NCI-H345 (cell line): ENCODE measurements at regions not wholly inside any gene's neighbourhood (a gene's known extent, or its start where the extent isn't known, plus 50 kb on each side); places are given as distances from the start of the nearest gene placed in this dataset.

ENCODE experiments used
- DNase-seq: peaks from one replicate; lab custom pipeline; 2025; lab: John Stamatoyannopoulos, UW

- no peak for DNase-seq
Measured at GRCh38 chr5:5678909-5679308, 256.4 kb downstream of the ICE1 start.

DNA sequence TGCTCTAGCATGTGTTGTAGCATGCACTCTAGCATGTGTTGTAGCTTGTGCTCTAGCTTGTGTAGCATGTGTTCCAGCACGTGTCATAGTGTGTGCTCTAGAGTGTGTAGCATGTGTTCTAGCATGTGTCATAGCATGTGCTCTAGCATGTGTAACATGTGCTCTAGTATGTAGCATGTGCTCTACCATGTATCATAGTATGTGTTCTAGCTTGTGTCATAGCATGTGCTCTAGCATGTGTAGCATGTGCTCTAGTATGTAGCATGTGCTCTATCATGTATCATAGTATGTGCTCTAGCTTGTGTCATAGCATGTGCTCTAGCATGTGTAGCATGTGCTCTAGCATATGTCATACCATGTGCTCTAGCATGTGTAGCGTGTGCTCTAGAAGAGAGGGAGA lies 255.3 kb downstream of the ICE1 start:
- DNase-seq: no peak

DNA sequence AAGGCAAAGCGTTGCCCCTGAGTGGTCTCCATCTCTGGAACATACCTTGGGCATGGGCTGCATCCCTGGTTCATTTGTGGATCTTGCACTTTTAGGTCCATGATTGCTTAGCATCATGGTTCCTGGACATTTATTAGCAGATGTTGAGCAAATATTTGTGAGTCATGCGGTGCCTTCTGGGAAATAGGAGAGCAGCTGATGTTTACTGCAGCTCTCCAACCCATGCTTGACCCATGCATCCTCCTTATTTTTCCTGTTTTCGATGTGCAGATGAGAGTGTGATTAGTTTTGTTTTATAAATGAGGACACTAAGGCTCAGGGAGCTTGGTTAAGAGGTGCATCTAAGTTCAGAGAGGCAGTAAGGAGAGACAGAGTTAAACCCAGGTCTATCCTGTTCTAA lies 253.7 kb downstream of the ICE1 start:
- DNase-seq: no peak

- DNase-seq: no peak
Measured at GRCh38 chr5:5675511-5675910, 253.0 kb downstream of the ICE1 start.

GRCh38 chr5:5671823-5672222 lies 249.3 kb downstream of the ICE1 start:
- no peak for DNase-seq

GRCh38 chr5:5667136-5667554 lies 244.7 kb downstream of the ICE1 start:
- no peak for DNase-seq

- DNase-seq: no peak
Measured at GRCh38 chr5:5666369-5666768, 243.9 kb downstream of the ICE1 start.

- no peak for DNase-seq
Measured at GRCh38 chr5:5666076-5666365, 243.5 kb downstream of the ICE1 start.

DNA sequence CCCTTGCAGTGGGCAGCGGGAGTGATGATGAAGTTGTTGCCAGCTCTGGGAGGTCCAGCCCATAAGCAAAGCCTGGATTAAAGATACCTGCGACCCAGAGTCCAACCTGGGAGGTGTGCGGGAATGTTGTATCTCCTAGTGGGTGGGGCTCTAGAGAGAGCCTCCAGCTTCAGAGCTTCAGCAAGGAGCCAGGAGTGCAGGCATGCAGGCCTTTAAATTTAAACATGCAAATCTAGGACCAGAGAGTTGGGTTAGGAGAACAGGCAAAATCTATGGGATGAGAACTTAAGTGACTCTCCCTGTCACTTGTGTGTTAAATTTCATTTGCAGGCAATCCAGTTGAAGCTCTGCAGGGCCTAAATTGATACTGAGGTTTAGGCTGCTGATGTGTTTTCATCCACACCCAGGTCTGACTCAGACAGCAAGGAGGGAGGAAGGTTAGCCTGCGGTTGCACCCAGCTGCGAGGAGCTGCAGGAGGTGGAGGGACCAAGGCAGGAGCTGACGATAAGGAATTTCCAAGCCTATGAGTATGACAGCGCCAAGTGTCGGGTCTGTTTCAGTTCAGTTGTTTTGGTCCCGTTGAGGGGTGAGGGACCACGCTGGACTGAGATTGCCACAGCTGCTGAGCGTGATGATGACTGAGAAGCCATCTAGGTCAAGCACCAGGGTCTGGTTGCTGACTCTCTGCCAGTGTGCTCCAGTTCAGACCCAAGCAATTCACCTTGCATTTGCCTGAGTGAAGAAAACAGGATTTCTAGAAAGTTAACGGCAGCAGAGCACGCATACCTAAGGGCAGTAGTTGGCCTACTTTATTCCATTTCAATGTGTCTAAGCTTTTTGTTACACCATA lies 243.0 kb downstream of the ICE1 start:
- no peak for DNase-seq

- DNase-seq: no peak
Measured at GRCh38 chr5:5658889-5659465, 236.5 kb downstream of the ICE1 start.

DNA sequence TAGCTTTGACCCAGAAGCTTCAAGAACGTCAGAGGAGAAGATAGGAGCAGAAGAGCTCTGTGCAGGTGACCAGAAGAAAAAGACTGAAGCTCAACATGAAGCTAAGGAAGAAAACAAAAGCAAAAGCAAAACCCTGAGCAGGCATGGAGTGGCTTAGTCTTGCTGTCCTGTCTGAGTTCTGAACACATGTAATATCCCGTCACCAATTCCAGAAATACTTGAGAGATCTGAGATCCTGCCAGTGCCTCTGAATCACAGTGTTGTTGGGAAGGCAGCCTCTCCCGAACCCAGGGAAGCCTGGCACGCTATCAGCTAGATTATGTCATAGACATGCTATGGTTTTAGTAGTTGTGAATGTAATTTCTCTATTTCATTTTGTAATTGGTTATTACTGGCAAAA lies 235.7 kb downstream of the ICE1 start:
- DNase-seq: no peak

GRCh38 chr5:5652181-5652580 lies 229.7 kb downstream of the ICE1 start:
- DNase-seq: no peak

- no peak for DNase-seq
Measured at GRCh38 chr5:5650949-5651348, 228.5 kb downstream of the ICE1 start.

GRCh38 chr5:5650242-5650641 lies 227.8 kb downstream of the ICE1 start:
- DNase-seq: no peak

DNA sequence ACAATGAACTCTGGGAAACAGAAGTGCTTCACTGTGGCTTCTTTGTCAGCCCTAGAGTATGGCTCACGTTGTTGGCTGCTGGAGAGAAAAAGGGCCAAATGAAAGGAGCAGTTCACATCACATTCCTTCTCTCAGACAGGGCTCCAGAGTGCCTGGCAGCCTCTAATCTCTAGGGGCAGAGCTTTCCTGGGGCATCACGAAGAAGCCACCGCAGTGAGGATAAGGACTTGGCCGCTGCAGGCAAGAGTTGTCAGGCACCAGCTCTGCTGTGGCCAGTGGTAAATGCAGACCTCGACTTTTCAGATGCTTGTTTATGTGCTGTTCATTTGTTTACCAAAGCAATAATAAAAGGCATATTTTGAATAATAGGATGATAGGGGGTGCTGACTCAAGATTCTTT lies 227.2 kb downstream of the ICE1 start:
- no peak for DNase-seq

DNA sequence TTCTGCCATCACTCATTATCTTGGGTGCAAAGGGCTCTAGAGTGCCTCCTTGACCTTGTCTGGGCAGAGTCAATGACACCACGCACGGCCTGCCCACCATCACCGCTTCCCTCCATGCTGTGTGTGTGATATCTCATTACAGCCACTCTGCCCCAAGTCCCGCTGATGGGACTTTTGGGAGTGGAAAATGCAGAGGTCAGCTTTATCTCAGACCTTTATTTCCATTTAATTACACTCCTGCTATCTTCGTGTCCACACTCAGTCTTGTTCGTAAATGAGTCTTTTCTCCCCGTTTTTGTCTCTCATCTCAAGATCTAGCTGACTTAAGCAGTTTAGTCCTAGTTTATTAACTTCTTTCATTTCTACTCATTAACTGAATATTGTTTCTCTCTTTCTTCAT lies 226.2 kb downstream of the ICE1 start:
- DNase-seq: no peak

DNA sequence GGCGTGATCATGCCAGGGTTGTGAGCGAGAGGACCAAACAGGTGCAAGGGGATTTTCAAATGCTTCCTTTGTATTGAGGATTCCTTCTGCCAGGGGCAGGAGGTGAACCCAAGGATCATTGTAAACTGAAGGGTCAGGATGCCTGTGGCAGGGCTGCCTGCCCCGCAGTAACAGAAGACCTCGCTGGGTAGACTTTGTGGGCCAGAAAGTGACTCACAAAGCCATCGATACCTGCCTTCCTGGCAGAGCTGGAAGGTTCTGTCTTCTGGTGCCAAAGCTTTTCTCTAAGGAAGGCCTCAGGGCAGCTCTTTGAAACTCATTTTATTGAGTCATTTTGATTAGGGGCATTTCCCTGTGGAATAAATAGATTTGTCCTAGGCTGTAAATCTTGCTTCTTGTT lies 223.4 kb downstream of the ICE1 start:
- DNase-seq: no peak

GRCh38 chr5:5645198-5645597 lies 222.7 kb downstream of the ICE1 start:
- DNase-seq: no peak

DNA sequence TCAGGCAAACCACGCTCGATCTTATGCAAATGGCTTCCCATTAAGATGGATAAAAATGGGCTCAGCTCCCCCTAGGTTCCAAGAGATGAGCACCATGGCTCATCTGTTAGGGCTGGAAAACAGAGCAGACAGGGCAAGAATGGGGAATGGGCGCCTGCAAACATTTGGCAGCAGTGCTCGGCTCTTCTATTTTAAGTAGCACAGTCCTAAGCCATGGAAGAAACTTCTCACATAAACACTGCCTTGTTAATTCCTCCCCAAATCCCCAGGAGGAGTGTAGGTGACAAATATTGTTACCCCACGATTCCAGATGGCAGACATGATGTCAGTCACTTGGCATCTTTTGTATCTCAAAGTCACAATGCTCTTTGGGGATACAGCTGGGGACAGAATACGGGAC lies 221.8 kb downstream of the ICE1 start:
- no peak for DNase-seq

DNA sequence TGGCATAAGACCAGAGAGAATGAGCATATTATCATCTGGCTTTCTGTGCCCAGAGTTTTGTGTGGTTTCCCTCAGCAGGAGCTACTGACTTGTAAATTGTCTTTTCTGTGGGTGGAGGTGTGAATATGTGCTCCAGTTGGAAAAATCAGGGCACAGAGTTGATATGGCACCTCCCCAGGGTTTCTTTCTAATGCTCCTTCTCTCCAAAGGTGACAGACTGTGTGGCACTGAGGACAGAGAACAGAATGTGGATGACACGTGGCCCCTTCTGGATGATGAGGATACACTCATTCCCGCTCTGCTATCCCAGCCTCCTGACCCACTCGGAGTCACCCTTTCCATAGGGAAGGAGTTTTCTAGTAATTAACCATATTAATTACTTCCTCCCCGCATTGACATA lies 221.0 kb downstream of the ICE1 start:
- DNase-seq: no peak

DNA sequence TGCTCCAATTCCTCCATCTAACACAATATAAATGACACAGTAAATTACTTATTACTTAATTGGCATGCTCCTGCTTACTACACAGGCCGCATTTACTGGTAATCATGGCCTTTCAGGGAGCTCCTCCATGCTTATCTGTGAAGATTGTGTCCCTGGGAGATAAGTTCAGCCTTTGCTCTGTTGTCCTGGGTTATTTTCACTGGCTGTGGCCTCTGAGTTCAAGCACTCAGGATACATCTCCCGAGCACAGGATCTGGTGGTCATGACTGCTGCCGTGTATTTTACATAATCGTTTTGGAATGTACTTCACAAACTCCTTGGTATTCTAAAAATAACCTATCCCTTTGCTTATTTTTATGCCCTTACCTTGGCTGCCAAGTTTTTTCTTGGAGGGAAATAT lies 215.7 kb downstream of the ICE1 start:
- no peak for DNase-seq

DNA sequence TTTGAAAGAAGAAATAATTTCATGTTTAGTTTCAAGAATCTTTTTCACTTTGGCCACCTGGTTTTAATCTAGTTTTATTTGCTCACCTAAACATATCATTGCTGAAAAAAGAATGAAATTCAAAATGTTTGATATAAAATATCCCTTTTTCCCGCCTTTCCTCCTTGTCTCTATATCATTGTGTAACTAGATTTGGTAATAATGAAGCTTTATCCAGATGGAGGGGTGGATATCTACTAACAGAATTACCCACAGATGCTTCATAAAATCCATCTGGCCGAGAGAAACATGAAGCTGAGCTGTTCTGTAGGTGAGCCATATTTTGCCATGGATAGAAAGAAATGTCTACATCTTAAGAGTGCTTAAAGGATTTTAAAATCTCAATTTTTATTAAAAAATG lies 214.7 kb downstream of the ICE1 start:
- no peak for DNase-seq

GRCh38 chr5:5634817-5635216 lies 212.3 kb downstream of the ICE1 start:
- DNase-seq: no peak

DNA sequence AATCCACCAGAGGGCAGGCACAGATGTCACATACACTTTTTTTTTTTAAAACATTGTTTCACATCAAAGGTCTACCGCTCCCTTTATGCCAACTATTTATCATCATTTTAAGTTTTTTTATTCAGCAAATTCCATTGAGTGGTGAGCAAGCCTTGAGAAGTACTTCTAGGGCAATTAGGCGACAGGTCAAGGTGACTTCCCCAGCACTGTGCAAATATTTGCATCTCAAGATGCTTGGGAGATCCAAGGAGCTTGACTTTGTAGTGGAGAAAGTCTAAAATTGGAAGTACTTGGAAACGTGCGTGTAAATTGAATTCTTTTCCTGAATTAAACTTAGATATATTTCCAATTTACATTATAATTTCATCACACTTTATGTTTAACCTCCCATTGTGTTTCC lies 211.1 kb downstream of the ICE1 start:
- DNase-seq: no peak
